Hematopoietic multipotent progenitor cell treated with erythropoietin and hydrocortisone succinate and interleukin-3 and kit ligand, for 15 days (in vitro differentiated cells): ENCODE measurements at regions not wholly inside any gene's neighbourhood (a gene's known extent, or its start where the extent isn't known, plus 50 kb on each side); places are given as distances from the start of the nearest gene placed in this dataset.

Experiments used
- DNase-seq: peaks from one replicate; pipeline ENCODE4 v3.0.0-alpha.2; 2015; ENCODE audit warnings: low spot score

DNA sequence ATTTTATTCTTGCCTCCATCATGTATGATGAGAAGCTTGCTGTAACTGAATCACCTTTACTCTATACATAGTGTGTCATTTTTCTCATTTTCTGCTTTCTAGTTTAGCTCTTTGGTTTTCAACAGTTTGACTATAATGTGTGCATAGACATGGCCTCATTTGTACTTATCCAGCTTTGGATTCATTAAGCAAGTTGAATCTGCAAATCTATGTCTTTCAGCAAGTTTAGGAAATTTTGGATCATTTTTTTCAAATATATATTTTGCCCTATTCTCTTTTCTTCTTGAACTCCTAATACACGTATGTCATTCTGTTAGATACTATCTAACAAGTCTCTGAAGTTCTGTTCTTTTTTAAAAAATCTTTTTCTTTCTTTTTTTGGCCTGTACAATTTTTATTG is 57.8 kb downstream of the PRLHR start:
- no peak for DNase-seq

DNA sequence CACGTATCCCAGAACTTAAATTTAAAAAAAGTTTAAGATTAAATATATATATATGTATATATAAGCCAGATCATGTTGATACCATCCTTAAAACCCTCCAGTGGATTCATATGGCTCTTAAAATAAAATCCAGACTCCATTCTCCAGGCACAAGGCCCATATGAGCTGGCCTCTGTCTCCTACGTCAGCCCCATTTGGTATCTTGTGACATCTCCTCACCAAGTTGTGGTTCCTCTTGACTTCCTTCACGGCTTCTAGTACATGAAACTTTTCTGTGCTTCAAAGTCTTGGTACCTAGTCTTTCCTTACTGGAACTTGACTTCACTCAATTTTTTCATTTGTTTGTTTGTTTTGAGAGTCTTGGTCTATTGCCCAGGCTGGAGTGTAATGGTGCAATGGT is 61.3 kb downstream of the PRLHR start:
- no peak for DNase-seq

GRCh38 chr10:118531105-118531852 is 64.2 kb downstream of the PRLHR start:
- no peak for DNase-seq

DNA sequence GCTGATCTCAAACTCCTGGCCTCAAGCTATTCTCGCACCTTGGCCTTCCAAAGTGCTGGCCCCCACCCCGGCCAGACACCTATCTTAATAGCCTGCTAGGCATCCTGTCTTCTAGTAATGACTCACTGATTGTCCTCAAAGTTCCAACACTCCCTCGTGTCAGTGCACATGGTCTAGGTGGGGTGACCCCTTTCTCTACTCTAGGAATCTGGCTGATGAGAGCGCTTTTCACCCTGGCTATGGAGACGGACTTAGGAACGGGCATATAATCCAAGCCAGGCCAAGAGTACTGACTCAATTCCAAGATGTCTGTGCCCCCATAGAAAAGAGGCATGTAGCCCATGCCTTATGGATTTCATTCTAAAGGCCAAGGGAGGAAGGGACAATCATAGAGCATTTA is 67.0 kb downstream of the PRLHR start:
- no peak for DNase-seq

- no peak for DNase-seq
These were observed 71.7 kb downstream of the PRLHR start for GRCh38 chr10:118523775-118524174.

DNA sequence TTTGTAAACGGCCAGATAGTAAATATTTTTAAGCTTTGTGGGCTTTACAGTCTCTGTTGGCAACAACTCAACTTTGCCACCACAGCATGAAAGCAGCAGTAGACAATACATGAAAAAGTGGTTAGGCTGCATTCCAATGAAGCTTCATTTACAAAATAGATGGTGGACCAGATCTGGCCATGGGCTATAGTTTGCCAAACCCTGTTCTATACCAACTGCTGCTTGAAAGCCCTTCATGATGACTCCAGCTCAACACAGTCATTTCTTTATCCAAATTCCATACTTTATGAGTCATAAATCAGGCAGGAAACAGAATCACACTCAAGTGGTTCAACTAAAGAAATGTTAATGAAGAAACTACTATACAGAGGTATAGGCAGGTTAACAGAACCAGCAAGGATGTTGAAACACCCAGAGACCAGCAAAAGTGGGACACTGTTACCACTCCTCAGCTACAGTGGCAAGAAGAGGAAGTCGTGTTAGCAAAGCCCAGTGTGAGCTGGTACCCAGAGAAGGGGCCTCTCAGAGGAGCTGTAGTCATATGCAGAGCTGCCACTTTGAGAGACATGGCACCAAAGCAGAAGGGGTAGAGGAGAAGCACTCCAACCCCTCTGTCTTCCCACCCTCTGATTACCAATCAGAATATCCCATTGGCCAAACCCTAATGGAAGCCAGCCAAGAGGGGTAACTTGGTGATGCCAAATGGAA is 72.5 kb downstream of the PRLHR start:
- DNase-seq, result no peak

GRCh38 chr10:118521415-118522117 is 73.9 kb downstream of the PRLHR start:
- DNase-seq, result no peak

DNA sequence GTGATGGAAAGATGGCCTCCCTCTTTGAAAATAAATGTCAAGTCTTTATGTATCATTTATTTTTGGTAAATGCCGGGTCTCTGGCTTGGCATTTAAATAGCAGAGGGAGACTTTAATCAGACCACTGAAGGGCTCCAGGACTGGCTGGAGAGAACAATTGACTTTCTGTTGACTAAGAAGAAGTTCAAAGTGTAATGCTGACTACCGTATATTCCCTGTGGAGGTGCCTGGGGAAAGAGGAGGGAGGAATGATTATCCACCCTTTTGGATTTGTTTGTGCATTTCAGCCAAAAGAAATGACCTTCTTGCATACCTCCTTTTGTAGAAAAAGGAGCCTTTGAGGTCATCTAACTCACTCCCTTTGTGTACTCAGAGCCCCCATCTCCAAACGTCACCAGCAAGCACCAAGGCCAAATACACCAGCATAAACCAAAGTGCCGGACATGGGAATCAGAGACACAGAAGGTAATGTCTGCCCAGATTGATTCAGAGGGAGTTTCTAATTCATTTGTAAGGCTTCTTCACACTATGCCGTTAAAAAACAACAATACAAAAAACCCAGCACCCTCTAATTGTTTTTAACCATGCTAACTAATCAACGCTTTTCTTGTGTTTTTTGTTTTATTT is 75.2 kb downstream of the PRLHR start:
- no peak for DNase-seq

DNA sequence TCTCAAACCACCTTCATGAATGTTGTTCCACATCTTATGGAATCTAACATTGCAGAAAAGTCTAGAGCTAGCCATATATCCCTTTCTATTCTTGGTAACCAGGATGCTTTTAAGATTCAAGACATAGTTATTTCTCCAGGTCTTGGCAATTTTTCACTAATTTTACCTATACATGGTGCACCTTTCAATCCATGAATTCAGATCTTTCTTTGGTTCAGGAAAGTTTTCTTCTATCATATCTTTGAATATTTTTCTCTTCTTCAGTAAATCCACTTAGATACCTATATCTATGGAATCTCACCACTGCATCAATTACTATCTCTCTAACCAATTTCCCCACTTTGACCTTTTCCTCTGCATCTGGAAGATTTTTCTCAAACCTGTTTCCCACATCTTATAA is 77.4 kb downstream of the PRLHR start:
- no peak for DNase-seq

- DNase-seq, result no peak
These were observed 78.7 kb downstream of the PRLHR start for GRCh38 chr10:118516716-118517115.

GRCh38 chr10:118513174-118513573 is 82.3 kb downstream of the PRLHR start:
- no peak for DNase-seq

DNA sequence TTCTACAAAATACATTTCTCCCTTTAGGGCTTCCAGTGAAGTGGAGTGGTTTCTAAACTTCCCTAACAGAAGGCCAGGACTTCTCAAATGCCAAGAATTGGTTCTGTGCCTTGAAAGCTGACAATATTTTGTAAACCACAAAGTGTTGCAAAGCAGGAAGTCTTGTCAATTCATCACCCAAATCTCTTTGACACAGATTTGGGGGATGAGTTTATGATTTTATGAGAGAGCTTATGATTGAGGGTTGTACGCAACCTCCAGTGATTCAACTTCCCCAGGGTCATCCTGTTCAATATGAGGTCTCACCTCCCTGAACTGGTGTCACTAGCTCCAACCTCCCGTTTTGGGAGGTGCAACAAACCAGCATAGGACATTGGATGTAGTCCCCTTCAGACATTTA is 83.7 kb downstream of the PRLHR start:
- DNase-seq, result no peak

- DNase-seq, result no peak
These were observed 86.6 kb downstream of the PRLHR start for GRCh38 chr10:118508863-118509262.

DNA sequence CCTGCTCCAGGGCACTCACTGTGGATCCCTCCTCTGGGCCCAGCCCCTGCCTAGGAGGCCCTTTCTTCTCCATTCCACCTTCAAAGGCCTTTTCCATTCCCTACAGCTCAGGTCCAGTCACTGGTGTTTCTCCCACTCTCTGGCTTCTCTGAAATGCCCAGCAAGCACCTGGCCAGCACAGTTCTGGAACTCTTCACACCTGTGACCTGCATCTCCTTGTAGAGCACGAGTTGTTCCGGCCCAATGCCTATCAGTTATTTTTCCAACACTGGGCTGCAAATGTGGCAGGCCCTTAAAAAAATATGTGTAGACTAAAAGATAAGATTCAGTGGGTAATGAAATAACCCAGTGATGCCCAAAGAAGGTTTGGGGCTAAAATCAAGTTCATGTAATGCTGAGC is 87.1 kb downstream of the PRLHR start:
- no peak for DNase-seq

GRCh38 chr10:118506671-118507590 is 88.5 kb downstream of the PRLHR start:
- no peak for DNase-seq

GRCh38 chr10:118505363-118505762 is 90.1 kb downstream of the PRLHR start:
- no peak for DNase-seq

DNA sequence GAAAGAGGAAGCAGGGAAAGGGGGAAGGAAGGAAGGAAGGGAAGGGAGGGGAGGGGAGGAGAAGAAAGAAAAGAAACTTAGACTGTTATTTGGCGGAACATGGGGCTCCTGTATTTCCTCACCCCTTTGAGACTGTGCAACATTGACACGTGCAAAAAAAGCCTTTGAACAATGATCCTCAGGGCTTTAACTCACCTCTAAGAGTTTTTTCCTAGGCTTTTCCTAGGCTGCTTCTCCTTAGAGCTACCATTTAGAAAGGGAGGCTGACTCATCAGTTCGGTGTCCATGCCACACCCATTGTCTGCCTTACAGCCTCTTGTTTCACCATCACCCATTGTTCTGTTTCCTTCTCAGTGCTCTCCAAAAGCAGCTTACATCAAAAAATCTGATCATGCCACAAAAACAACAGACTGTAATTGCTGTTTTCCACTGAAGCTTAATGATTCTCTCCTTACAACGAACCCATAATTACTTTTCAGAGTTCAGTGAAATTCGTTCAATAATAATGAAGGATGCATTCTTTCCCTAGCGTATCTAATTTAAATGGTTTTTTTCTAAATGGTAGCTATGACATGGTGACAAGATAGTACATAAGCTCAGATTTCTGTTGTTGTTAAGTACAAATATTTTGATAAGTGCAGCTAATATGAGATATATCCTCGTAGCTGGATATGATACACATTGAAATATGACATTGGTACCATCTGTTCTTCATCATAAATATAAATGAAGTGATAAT is 90.8 kb downstream of the PRLHR start:
- DNase-seq, result no peak

DNA sequence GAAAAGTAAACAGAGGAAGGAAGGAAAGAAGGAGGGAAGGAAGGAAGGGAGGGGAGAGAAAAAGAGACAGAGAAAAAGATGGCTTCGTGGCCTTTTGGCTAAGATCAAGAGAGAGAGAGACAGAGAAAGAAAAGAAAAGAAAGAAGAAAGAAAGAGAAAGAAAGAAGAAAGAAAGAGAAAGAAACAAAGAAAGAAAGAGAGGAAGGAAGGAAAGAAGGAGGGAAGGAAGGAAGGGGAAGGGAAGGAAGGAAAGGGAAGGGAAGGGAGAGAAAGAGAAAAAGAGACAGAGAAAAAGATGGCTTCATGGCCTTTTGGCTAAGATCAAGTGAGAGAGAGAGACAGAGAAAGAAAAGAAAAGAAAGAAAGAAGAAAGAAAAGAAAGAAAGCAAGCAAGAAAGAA is 91.4 kb downstream of the PRLHR start:
- no peak for DNase-seq

- DNase-seq, result no peak
These were observed 92.3 kb downstream of the PRLHR start for GRCh38 chr10:118503192-118503591.

- DNase-seq, result no peak
These were observed 93.6 kb downstream of the PRLHR start for GRCh38 chr10:118501637-118502440.
